ENCODE measurements at regions not wholly inside any gene's neighbourhood (a gene's known extent, or its start where the extent isn't known, plus 50 kb on each side); places are given as distances from the start of the nearest gene placed in this dataset.

- no peaks in the 10 kb centered on the region for H3K36me3 ChIP-seq (replicated peaks in 1 of 2)
- H3K27ac ChIP-seq: no peak overlapping the region
- H3K4me3 ChIP-seq: no peak overlapping the region
- intact Hi-C loops (cut with DNase I): no loop called here
- no peak for DNase-seq
- no peaks in the 10 kb centered on the region for H3K9me3 ChIP-seq (replicated peaks in 1 of 3)
- no peaks in the 10 kb centered on the region for H3K4me1 ChIP-seq (replicated peaks in 1 of 2)
- WGBS, 4 donors: 78 to 92% (median 85%) methylated on average over 5 to 7 of the region's 7 CpGs
- no peaks in the 10 kb centered on the region for H3K27me3 ChIP-seq
- TF ChIP-seq CTCF (IDR thresholded peaks at IDR 0.05) (no peak), POLR2A (IDR thresholded peaks at IDR 0.05) (no peak)
Measured at GRCh38 chr11:130576146-130576545, 127.7 kb downstream of the ADAMTS15 start.

GRCh38 chr11:130578738-130579368 is 130.4 kb downstream of the ADAMTS15 start:
- intact Hi-C loops (cut with DNase I): no loop called here
- TF ChIP-seq POLR2A (IDR thresholded peaks at IDR 0.05) (no peak), CTCF (IDR thresholded peaks at IDR 0.05) (no peak)
- Histone ChIP-seq H3K36me3 (replicated peaks in 1 of 2) (no peaks in the 10 kb centered on the region), H3K4me1 (replicated peaks in 1 of 2) (no peaks in the 10 kb centered on the region), H3K27ac (no peak overlapping the region), H3K4me3 (no peak overlapping the region), H3K9me3 (replicated peaks in 1 of 3) (no peaks in the 10 kb centered on the region), H3K27me3 (no peaks in the 10 kb centered on the region)
- DNase-seq: no peak
- WGBS, 4 donors: 80 to 88% (median 85%) methylated on average over 8 of the region's 8 CpGs

GRCh38 chr11:130580372-130580771 is 131.9 kb downstream of the ADAMTS15 start:
- no peaks in the 10 kb centered on the region for H3K36me3 ChIP-seq (replicated peaks in 1 of 2)
- no peak overlapping the region for H3K4me3 ChIP-seq
- H3K4me1 ChIP-seq (replicated peaks in 1 of 2): no peaks in the 10 kb centered on the region
- H3K27me3 ChIP-seq: no peaks in the 10 kb centered on the region
- intact Hi-C loops (cut with DNase I): no loop called here
- no peaks in the 10 kb centered on the region for H3K9me3 ChIP-seq (replicated peaks in 1 of 3)
- DNase-seq: peak in 1 of 7 donors; percentile 35
- WGBS, 4 donors: 37 to 52% (median 42%) methylated on average over 4 of the region's 4 CpGs
- TF ChIP-seq CTCF (IDR thresholded peaks at IDR 0.05) (no peak), POLR2A (IDR thresholded peaks at IDR 0.05) (no peak)
- peak overlapping the region in 2 of 5 donors; percentile 43 to 83 for H3K27ac ChIP-seq

GRCh38 chr11:130580891-130581492 is 132.5 kb downstream of the ADAMTS15 start:
- no peak overlapping the region for H3K4me3 ChIP-seq
- H3K9me3 ChIP-seq (replicated peaks in 1 of 3): no peaks in the 10 kb centered on the region
- H3K27ac ChIP-seq: peak overlapping the region in 2 of 5 donors; percentile 43 to 83
- intact Hi-C loops (cut with DNase I): no loop called here
- no peak for DNase-seq
- H3K4me1 ChIP-seq (replicated peaks in 1 of 2): no peaks in the 10 kb centered on the region
- H3K27me3 ChIP-seq: no peaks in the 10 kb centered on the region
- 51 to 60% (median 58%) methylated on average over 5 of the region's 5 CpGs for WGBS, 4 donors
- TF ChIP-seq POLR2A (IDR thresholded peaks at IDR 0.05) (no peak), CTCF (IDR thresholded peaks at IDR 0.05) (no peak)
- H3K36me3 ChIP-seq (replicated peaks in 1 of 2): no peaks in the 10 kb centered on the region
